ENCODE measurements at regions not wholly inside any gene's neighbourhood (a gene's known extent, or its start where the extent isn't known, plus 50 kb on each side); places are given as distances from the start of the nearest gene placed in this dataset.
"Not testable (repeated sequence)": the region's sequence is repeated elsewhere in the genome, so short reads cannot be mapped to it uniquely, and the experiment has no call there.

- TF ChIP-seq CTCF, POLR2A (IDR thresholded peaks at IDR 0.05): not testable (repeated sequence)
Measured at GRCh38 chr16:29346203-29346602, 60.3 kb downstream of the NPIPB11 start.

Measured in esophagus squamous epithelium (tissue), 4 donors.